Prostate gland (tissue), 2 donors: ENCODE measurements at regions not wholly inside any gene's neighbourhood (a gene's known extent, or its start where the extent isn't known, plus 50 kb on each side); places are given as distances from the start of the nearest gene placed in this dataset.

Experiments used
- POLR2A ChIP-seq: fragments of 450-650 bp; IDR thresholded peaks from one replicate; pipeline ENCODE4 v1.6.1; 2016; ENCODE audit warnings: antibody characterized with exemption, mild to moderate bottlenecking
- POLR2AphosphoS5 ChIP-seq: sonication (generic); formaldehyde crosslinking; IDR thresholded peaks from one replicate; pipeline ENCODE4 v1.6.1; 2017; ENCODE audit warnings: antibody characterized with exemption
- TF ChIP-seq, protein P1 (sequence below), 4 experiments: fragments of 200-600 bp in 2 of 4; fragments of 450-650 bp in 2 of 4; sonication (generic) in 2 of 4; IDR thresholded peaks; 1 replicate in 3 of 4; 2 replicates in 1 of 4; pipeline ENCODE4 v1.5.1; 2016 to 2019; ENCODE audit warnings: antibody characterized with exemption in 4 of 4, mild to moderate bottlenecking in 2 of 4, moderate library complexity in 2 of 4

DNA sequence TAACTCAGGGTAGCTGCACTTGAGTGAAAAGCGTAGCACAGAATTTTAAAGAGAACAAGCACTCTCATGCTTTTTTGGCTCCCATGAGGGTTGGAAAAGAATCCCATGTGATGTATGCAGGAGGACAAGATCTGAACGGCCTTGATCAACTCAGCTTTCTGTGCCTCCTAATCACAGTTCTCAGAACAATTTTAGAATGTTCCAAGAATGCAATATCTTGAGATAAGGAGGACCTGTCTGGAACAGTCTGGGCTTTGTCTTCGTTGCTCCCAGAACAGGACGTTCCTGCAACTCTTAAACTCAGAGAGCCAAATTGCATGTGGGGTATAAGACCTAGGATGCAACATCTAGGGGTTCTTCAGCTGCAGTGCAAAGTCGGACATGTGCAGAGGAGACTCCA, 582.7 kb downstream of the RERGL start:
- TF ChIP-seq, protein P1, sequence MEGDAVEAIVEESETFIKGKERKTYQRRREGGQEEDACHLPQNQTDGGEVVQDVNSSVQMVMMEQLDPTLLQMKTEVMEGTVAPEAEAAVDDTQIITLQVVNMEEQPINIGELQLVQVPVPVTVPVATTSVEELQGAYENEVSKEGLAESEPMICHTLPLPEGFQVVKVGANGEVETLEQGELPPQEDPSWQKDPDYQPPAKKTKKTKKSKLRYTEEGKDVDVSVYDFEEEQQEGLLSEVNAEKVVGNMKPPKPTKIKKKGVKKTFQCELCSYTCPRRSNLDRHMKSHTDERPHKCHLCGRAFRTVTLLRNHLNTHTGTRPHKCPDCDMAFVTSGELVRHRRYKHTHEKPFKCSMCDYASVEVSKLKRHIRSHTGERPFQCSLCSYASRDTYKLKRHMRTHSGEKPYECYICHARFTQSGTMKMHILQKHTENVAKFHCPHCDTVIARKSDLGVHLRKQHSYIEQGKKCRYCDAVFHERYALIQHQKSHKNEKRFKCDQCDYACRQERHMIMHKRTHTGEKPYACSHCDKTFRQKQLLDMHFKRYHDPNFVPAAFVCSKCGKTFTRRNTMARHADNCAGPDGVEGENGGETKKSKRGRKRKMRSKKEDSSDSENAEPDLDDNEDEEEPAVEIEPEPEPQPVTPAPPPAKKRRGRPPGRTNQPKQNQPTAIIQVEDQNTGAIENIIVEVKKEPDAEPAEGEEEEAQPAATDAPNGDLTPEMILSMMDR (IDR thresholded peaks at IDR 0.05), result no peak
- TF ChIP-seq POLR2A (no peak), POLR2AphosphoS5 (no peak)
